DMS53 treated with DMSO at 0.1 percent for 48 hours (cell line): ENCODE measurements at regions not wholly inside any gene's neighbourhood (a gene's known extent, or its start where the extent isn't known, plus 50 kb on each side); places are given as distances from the start of the nearest gene placed in this dataset.

ENCODE experiments used
- DNase-seq: peaks from one replicate; lab custom pipeline; 2025; ENCODE audit not compliant: unreplicated experiment; lab: John Stamatoyannopoulos, UW

DNA sequence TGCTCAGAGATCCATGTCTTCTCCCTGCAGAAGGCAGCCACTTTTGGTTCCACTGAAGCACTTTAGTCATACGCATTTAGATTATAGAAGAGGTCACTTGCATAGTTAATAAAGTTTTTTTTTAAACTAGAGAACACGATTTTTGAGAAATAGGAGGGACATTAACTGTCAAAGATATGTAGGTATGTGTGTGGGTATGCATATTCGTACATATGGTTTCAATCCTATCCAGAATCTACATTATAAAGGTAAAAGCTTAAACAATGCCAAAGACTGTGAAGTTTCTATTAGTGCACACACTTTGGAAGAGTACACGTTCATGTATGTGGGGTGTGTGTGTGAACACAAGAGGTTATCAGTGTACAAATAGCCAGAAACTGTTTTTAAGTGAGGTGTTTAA lies 103.2 kb downstream of the BTBD3 start:
- DNase-seq: no peak

DNA sequence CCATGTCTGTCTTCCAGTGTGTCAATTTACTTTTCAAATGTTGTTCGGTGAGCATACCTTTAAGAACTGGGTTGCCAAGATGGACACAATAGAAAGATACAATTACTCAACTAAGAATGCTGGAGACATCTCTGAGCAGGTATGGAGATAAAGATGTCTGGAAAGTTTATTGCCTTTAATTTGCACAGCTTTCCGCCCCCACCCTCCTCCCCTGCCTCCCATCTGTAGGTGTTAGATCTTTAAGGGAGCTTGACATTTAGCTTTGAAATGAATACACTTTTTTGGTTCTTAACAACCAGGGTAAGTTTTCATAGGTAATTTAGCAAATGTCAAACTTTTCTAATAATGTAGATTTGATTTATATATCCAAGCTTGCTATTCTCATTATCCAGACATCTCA lies 104.4 kb downstream of the BTBD3 start:
- DNase-seq: no peak

DNA sequence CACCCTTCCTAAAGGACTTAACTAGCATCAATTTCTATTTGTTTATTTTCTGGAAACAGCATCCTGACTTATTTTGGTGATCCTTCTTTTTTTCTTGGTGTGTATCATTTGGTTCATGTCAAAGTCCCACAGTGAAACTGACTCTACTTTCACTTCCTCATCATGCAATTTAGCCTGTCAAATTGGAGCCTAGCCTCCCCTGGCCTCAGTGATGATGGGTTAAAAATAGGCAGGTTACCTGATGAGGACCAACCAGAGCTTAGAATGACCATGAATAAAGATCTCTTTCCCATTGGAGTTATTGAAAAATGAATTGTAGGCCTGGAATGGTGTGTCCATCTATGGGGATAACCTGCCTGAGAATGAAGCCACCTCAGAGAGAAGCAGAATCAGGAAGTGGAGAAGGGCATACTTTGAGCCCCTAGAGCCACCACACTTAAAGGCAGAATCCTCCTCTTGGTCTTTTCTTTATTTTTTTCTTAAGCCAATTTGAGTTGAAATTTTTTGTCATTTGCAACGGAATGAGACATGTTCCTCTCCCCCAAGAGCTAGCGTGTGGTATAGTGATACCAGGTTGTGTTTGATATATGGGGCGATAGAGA lies 105.6 kb downstream of the BTBD3 start:
- DNase-seq: no peak

DNA sequence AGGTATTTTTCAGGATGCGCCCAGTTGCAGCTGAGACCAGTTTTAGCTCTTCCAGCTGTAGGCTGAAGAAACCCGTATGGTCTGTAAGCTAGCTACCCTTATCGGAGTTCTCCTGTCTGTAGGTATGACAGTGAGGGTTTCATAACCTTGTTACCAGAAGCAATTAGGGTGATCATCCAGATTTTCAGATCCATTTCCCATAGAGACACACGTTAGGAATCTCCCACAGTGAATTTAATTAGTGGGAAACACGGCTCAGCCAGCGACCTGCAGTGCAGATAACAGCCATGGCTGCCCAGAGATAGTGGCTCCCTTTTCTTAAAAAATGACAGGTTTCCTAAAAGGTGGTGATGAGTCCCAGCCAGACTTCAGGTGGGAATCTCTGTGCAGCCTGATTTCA lies 111.1 kb downstream of the BTBD3 start:
- no peak for DNase-seq

DNA sequence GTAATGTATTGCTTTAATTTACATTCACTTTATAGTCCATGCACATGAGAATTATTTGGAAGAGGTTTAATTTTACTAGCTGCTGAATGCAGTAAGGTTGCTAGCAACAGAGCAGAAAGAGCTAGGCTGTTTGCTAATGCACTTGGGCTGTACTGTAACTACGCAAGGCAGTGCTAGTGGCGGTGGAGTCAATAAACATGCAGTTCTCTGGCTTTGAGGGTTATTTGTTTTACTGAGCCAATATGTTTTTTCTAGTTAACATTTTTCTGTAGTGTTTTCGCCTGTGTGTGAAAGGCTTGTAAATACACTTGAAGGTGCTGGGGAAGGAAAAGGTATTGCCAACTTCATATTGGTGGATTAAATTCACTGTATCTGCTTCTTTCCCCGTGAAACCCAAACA lies 112.8 kb downstream of the BTBD3 start:
- DNase-seq: peak; percentile 80

DNA sequence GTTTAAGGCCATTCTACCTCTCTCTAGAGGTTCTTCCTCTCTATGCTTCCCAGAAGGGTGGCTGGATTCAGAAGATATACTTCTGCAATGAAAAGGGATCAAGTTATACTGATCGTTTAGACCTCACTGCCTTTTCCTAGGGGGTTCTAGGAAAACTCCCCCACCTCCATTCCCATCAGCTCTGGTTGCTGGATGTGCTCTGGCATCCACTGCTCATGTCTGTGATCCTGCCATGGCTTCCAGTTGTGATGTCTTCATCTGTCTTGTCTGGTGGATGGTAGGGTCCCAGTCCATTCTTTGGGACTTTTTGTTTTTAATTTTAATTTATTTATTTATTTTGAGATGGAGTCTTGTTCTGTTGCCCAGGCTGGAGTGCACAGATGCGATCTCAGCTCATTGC lies 118.4 kb downstream of the BTBD3 start:
- no peak for DNase-seq

DNA sequence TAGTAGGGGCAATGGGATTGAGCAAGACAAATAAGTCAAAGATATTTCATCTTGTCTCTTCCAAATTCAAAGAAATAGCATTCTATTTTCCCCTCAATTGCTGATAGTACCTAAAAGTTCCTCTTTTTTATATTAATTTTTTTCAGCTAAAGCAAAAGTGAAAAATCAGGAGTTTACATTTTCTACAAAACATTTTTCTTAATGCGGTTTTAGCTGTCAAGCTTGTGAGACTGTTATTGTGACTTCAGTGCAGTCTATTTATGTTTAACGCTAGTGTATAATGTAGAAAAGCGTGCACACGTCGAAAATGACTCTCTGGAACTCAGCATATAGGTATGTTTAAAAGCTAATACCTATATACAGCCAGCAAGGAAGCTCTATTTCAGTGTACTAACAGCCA lies 119.8 kb downstream of the BTBD3 start:
- DNase-seq: no peak

DNA sequence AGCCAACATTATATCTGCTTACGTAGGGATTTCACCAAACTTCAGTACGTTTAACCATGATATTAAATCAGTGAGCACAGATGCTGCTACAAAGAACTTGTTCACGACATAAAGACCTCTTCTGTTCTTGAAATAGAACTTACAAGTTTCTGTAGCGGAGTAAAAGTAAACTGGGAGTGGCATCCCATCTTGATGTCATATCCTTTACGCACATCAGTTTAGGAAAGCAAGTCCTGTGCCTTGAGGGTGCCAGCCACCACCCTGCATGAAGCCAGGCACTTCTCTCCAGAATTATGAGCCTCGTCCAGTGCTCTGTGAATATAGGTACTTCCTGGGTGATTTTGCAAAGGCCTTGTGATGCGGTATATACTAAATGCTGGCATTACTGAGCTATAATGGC lies 122.6 kb downstream of the BTBD3 start:
- no peak for DNase-seq

DNA sequence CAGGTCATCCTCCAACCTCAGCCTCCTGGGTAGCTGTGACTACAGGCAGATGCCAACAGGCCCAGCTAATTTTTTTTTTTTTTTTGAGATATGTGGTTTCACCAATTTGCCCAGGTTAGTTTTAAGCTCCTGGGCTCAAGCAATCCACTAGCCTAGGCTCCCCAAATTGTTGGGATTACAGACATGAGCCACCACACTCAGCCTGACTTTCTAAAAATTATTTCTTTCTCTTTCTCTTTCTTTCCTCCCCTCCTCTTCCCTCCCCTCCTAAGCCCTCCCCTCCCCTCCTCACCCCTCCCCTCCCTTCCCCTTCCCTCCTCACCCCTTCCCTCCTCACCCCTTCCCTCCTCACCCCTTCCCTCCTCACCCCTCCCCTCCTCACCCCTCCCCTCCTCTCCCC lies 127.3 kb downstream of the BTBD3 start:
- no peak for DNase-seq

DNA sequence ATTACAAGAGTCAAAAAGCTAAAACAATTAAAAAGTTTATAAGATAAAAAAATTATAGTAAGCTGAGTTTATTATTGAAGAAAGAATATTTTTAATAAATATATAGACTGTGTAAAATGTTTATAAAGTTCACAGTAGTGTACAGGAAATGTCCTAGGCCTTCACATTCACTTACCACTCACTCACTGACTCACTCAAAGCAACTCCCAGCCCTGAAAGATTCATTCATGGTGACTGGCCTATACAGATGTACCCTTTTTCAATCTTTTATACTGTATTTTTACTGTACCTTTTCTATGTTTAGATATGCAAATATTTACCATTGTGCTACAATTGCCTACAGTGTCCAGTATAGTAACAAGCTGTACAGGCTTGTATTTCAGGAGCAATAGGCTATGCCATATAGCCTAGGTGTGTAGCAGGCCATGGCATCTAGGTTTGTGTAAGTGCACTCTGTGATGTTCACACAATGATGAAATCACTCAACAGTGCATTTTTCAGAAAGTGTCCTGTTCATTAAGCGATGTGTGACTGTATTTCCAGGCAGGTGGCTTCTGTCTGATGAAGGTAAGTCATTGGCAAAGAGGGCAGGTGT lies 130.2 kb downstream of the BTBD3 start:
- peak; percentile 22 for DNase-seq

DNA sequence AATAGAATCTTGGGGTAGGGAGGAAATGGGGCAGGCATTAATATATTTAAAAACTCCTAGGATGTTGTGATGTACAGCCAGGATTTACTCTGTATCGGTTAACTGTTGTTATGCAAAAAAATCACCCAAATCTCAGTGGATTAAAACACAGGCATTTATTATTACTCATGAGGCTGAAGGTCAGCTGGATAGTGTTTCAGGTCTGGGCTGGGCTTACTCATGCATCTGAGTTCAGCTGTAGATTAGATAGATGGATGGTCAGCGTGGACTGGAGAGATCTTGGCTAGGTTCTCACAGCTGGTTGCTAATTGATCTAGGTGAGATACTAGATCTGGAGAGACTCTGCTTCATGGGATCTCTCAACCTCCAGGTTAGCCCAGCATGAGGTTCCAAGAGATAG lies 131.4 kb downstream of the BTBD3 start:
- no peak for DNase-seq

DNA sequence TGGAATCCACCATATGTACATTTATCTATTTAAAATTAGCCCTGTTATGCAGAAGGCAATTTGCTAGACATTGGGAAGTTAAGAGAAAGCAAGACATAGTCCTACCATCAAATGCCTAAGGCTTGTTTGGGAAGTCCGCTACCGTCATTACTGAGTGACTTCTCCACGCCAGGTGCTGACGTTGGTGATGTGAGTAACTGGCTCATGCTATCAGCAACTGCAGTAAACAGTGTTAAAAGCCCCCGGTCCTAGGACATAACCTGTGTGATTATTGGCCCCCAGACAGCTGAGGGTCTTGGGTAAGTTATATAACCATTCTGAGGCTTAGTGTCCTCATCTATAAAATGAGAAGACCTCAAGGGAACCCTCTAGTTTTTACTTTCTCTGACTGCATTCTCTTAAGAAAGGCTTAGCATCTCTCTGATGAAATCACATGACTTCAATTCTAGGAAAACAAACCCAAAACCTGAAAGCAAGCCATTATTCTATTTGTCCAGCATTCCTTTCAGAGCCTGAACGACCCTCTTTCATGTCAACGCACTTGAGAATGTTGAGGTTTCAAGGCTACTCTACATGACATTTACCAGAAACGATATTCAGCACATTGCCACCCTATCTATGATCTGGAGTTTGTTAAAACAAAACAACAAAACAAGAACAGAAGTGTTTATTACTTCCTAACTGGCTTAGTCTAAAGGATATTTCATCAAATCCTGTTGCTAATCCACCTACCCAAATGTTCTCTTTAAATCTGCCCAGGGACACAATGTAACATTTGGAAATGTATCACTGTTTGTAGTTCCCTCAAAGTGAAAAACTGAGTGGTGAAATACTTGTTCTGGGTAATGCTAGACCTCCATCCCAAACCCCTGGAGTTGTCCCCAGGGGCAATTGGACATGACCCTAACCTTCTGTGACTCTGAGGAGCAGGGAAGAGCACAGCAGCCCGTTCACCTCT lies 133.8 kb downstream of the BTBD3 start:
- no peak for DNase-seq

DNA sequence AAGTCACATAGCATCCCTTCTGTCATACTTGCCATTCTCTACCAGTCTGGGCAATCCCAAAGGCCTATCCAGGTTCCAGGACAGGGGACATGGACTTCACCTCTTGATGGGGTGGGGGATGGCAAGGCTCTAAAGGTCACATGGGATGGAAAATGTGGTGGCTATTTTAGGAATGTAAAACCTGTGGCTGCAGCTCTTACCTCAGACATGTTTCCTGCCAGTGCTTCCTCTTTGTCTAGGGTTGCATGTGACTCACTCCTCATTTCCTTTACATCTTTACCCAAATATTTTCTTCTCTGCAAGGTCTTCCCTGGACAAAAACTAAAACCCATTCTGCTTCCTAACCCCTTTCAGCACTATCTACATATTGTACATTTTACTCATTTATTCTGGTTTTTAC lies 135.7 kb downstream of the BTBD3 start:
- DNase-seq: peak; percentile 15

DNA sequence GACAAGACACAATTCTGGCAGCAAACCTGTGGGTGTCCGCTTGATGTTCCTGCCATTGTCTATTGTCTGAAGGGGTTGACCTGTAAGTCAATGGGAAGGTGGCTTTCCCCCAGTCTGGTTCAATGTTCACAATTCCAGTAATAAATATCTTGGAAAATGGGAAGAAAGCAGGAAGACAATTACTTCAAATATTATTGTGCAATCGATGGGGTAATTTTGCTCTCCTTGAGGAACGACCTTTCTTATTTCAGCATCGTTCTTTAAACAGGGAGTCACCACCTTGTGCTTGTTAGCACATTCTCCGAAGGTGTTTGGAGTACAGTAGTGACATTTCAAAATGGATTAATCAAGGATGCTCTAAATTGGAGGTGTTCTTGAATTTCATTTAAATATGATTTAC lies 136.9 kb downstream of the BTBD3 start:
- no peak for DNase-seq

DNA sequence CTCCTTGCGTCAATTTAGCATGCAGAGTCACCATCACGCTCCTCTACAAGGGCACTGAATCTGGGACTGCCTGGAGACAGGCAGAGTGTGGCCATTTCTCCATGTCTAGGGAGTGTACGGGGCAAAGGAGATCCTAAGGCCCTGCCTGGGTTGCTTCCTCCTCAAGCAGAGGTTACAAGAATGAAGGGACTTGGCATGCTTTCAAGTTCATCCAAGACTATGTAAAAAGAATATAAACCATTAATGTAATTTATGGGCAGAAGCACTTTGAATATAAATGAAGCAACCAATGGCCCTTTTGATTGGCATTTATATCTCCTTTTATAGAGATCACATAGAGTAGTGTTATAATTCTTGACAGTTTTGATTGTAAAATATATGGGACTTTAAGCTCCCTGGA lies 137.5 kb downstream of the BTBD3 start:
- no peak for DNase-seq

DNA sequence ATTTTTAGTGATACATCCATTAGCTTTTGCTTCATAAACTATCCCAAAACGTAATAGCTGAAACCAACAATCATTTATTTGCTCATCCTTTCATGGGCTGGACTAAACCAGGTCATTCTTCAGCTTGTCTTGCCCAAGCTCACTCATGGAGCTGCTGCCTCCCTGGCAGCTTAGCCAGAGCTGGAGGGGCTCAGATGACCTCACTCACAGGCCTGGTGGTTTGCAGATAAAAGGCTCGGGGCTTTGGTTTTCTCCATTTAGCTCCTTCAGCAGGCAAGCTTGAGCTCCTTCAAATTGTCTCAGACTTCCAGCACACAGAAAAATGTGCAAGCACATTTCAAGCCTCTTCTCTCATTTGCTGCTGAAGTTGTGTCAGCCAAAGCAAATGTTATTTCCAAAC lies 139.1 kb downstream of the BTBD3 start:
- DNase-seq: no peak

DNA sequence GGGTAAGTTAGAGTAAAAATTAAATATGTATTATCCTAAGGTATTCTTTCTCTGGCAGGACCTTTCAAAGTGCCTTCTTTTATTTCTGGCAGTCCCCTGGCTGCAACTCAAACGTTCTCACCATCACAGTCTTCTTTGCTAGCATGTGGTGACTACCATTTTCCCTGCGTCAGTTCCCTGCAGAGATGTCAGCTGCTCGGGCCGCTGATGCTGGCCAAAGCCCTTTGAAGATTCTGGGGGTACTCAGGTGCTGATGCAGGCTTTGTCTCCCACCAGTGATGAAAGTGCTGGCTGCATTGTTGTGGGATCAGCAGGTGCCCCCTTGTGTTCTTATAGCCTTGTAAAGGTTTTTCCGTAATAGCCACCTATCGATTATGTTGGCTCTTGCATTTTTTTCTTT lies 140.1 kb downstream of the BTBD3 start:
- DNase-seq: no peak

DNA sequence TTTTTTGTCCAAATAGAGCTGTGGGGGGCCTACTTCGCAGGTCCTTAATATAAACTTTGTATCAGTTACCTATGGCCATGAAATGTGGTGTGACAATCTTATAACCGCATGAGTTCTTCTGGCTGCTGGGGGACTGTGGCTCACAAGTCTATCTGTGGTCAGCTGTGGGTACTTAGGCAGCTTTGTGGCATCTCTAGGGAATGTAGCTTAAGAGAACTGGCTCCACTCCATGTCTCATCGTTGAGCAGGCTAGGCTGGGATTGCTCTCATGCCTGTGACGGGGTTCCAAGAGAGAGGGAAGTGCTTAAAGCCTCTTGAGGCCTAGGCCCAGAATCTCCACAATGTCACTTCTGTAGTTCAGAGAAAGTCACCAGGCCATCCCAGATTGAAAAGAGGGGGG lies 140.5 kb downstream of the BTBD3 start:
- no peak for DNase-seq

DNA sequence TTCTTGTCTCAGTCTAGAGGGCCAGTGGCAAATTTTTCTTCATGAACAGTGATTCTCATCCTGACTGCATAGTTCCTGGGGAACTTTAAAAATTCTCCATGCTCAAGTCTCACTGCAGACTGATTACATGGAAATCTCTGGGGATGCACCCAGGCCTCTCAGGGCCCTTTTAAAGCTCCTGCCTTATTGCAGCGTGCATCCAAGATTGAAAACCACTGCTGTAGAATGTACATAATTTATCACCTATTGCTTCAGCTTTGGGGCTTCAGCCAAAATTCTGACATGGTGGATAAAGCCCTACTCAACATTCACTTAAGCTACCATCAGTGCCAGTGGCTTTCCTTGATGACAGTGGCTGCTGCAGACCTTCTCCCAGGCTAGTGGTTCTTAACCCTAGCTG lies 143.8 kb downstream of the BTBD3 start:
- DNase-seq: no peak

DNA sequence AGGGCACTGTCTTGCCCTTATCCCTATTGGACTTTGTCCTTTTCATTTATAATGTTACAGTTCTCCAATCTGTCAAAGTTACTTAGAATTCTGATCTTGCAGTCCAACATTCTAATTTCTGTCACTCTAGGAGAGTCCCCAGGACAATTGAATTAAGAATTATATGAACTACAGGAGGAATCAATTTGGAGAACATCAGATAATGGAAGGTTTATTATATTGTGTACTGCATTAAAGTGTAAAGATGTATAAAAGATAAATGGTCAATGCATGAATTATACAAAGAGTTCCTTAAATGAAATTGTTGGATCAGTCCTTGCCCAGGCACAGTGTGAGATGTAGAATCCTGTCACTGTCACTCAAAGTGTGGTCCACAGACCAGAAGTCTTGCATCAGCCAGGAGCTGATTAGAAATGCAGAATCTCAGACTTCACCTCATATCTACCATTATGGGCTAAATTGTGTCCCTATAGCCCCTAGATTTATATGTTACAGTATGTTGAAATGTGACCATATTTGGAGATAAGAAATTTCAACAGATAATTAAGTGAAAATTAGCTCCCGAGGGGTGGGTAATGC lies 145.5 kb downstream of the BTBD3 start:
- no peak for DNase-seq

DNA sequence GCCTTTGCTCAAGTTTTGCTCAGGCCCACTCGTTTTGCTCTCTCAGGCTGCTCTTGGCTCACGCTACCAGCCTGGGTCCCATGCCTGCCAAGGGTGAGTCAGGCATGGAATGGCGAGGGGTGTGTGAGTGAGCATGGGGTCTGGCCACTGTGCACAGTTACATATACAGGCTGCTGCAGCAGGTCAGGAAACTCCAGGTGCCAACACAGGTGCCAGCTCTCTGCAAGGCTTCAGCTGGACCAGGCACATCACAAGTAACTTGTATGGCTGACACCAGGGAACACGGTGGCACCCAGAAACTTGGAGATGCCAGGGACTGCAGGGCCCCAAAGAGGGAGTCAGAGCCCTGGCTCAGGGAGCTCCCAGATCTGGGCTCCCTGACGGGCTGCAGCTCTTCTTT lies 146.8 kb downstream of the BTBD3 start:
- DNase-seq: no peak

DNA sequence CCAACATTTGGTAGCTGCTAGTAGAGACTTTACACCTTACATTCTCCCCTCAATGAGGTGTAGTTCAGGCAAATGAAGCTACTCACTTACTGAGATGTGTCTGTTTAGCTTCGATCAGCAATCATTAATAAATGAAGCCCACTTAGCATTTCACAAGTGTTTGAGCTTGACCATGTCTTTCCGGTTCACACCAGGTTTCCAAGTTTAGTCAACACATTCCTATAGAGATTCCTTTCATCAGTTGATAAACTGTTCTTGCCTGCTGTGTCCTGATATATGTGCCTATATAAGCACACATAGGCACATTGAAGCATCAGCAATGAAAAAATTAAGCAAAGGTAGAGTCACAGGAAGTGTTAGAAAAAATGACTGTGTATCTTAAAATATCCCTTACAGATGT lies 150.0 kb downstream of the BTBD3 start:
- DNase-seq: no peak
